ENCODE measurements at regions not wholly inside any gene's neighbourhood (a gene's known extent, or its start where the extent isn't known, plus 50 kb on each side); places are given as distances from the start of the nearest gene placed in this dataset.

GRCh38 chr5:67344870-67345269 lies 148.3 kb upstream of the CD180 start:
- no peak overlapping the region for H3K4me3 ChIP-seq (ENCODE audit: low read depth, low read length)
- no peak overlapping the region for H3K27ac ChIP-seq (ENCODE audit: low read depth, low read length)
- H3K27me3 ChIP-seq (ENCODE audit: control insufficient read depth, insufficient read depth, low read length): no peaks in the 10 kb centered on the region
- DNase-seq (ENCODE audit: low read depth in 4 of 6, low spot score in 6 of 6): no peak
- no CpG with 5 or more reads among the region's 2 CpGs for WGBS (ENCODE audit: insufficient coverage)
- H3K36me3 ChIP-seq (ENCODE audit: control insufficient read depth, insufficient read depth, low read length): no peaks in the 10 kb centered on the region
- H3K9me3 ChIP-seq (ENCODE audit: control insufficient read depth, insufficient read depth, low read length): peaks cover 4% of the 10 kb centered on the region
- H3K4me1 ChIP-seq (ENCODE audit: control insufficient read depth, insufficient read depth, low read length): peaks cover 3% of the 10 kb centered on the region

- H3K4me1 ChIP-seq (ENCODE audit: control insufficient read depth, insufficient read depth, low read length): peaks cover 3% of the 10 kb centered on the region
- DNase-seq (ENCODE audit: low read depth in 4 of 6, low spot score in 6 of 6): no peak
- no peak overlapping the region for H3K27ac ChIP-seq (ENCODE audit: low read depth, low read length)
- no peaks in the 10 kb centered on the region for H3K27me3 ChIP-seq (ENCODE audit: control insufficient read depth, insufficient read depth, low read length)
- H3K36me3 ChIP-seq (ENCODE audit: control insufficient read depth, insufficient read depth, low read length): no peaks in the 10 kb centered on the region
- WGBS (ENCODE audit: insufficient coverage): 88% methylated on average over 5 of the region's 5 CpGs
- no peak overlapping the region for H3K4me3 ChIP-seq (ENCODE audit: low read depth, low read length)
- peaks cover 4% of the 10 kb centered on the region for H3K9me3 ChIP-seq (ENCODE audit: control insufficient read depth, insufficient read depth, low read length)
These were observed 147.2 kb upstream of the CD180 start for GRCh38 chr5:67343835-67344234.

GRCh38 chr5:67341478-67341877 lies 144.9 kb upstream of the CD180 start:
- Histone ChIP-seq H3K9me3 (ENCODE audit: control insufficient read depth, insufficient read depth, low read length) (peaks cover 4% of the 10 kb centered on the region), H3K4me3 (ENCODE audit: low read depth, low read length) (no peak overlapping the region), H3K27ac (ENCODE audit: low read depth, low read length) (no peak overlapping the region), H3K27me3 (ENCODE audit: control insufficient read depth, insufficient read depth, low read length) (no peaks in the 10 kb centered on the region), H3K36me3 (ENCODE audit: control insufficient read depth, insufficient read depth, low read length) (no peaks in the 10 kb centered on the region), H3K4me1 (ENCODE audit: control insufficient read depth, insufficient read depth, low read length) (peaks cover 3% of the 10 kb centered on the region)
- no CpG with 5 or more reads among the region's 2 CpGs for WGBS (ENCODE audit: insufficient coverage)
- DNase-seq (ENCODE audit: low read depth in 4 of 6, low spot score in 6 of 6): no peak

GRCh38 chr5:67339219-67339767 lies 142.7 kb upstream of the CD180 start:
- no peaks in the 10 kb centered on the region for H3K9me3 ChIP-seq (ENCODE audit: control insufficient read depth, insufficient read depth, low read length)
- H3K36me3 ChIP-seq (ENCODE audit: control insufficient read depth, insufficient read depth, low read length): no peaks in the 10 kb centered on the region
- H3K4me3 ChIP-seq (ENCODE audit: low read depth, low read length): no peak overlapping the region
- H3K27ac ChIP-seq (ENCODE audit: low read depth, low read length): no peak overlapping the region
- peaks cover 3% of the 10 kb centered on the region for H3K4me1 ChIP-seq (ENCODE audit: control insufficient read depth, insufficient read depth, low read length)
- DNase-seq (ENCODE audit: low read depth in 4 of 6, low spot score in 6 of 6): no peak
- WGBS (ENCODE audit: insufficient coverage): 95% methylated on average over 1 of the region's 1 CpG
- H3K27me3 ChIP-seq (ENCODE audit: control insufficient read depth, insufficient read depth, low read length): no peaks in the 10 kb centered on the region

- H3K9me3 ChIP-seq (ENCODE audit: control insufficient read depth, insufficient read depth, low read length): no peaks in the 10 kb centered on the region
- H3K27ac ChIP-seq (ENCODE audit: low read depth, low read length): no peak overlapping the region
- H3K27me3 ChIP-seq (ENCODE audit: control insufficient read depth, insufficient read depth, low read length): no peaks in the 10 kb centered on the region
- H3K4me3 ChIP-seq (ENCODE audit: low read depth, low read length): no peak overlapping the region
- DNase-seq (ENCODE audit: low read depth in 4 of 6, low spot score in 6 of 6): no peak
- no peaks in the 10 kb centered on the region for H3K36me3 ChIP-seq (ENCODE audit: control insufficient read depth, insufficient read depth, low read length)
- H3K4me1 ChIP-seq (ENCODE audit: control insufficient read depth, insufficient read depth, low read length): peaks cover 3% of the 10 kb centered on the region
These were observed 141.8 kb upstream of the CD180 start for GRCh38 chr5:67338421-67338820.

GRCh38 chr5:67337751-67338150 lies 141.2 kb upstream of the CD180 start:
- Histone ChIP-seq H3K9me3 (ENCODE audit: control insufficient read depth, insufficient read depth, low read length) (no peaks in the 10 kb centered on the region), H3K4me3 (ENCODE audit: low read depth, low read length) (no peak overlapping the region), H3K27ac (ENCODE audit: low read depth, low read length) (no peak overlapping the region), H3K4me1 (ENCODE audit: control insufficient read depth, insufficient read depth, low read length) (peaks cover 3% of the 10 kb centered on the region), H3K36me3 (ENCODE audit: control insufficient read depth, insufficient read depth, low read length) (no peaks in the 10 kb centered on the region), H3K27me3 (ENCODE audit: control insufficient read depth, insufficient read depth, low read length) (no peaks in the 10 kb centered on the region)
- DNase-seq (ENCODE audit: low read depth in 4 of 6, low spot score in 6 of 6): no peak

- DNase-seq (ENCODE audit: low read depth in 4 of 6, low spot score in 6 of 6): no peak
- Histone ChIP-seq H3K4me3 (ENCODE audit: low read depth, low read length) (no peak overlapping the region), H3K27me3 (ENCODE audit: control insufficient read depth, insufficient read depth, low read length) (no peaks in the 10 kb centered on the region), H3K9me3 (ENCODE audit: control insufficient read depth, insufficient read depth, low read length) (no peaks in the 10 kb centered on the region), H3K4me1 (ENCODE audit: control insufficient read depth, insufficient read depth, low read length) (no peaks in the 10 kb centered on the region), H3K36me3 (ENCODE audit: control insufficient read depth, insufficient read depth, low read length) (no peaks in the 10 kb centered on the region), H3K27ac (ENCODE audit: low read depth, low read length) (no peak overlapping the region)
- WGBS (ENCODE audit: insufficient coverage): no CpG with 5 or more reads among the region's 5 CpGs
These were observed 138.8 kb upstream of the CD180 start for GRCh38 chr5:67335426-67335825.

- H3K9me3 ChIP-seq (ENCODE audit: control insufficient read depth, insufficient read depth, low read length): no peaks in the 10 kb centered on the region
- no peaks in the 10 kb centered on the region for H3K27me3 ChIP-seq (ENCODE audit: control insufficient read depth, insufficient read depth, low read length)
- no peak overlapping the region for H3K4me3 ChIP-seq (ENCODE audit: low read depth, low read length)
- H3K4me1 ChIP-seq (ENCODE audit: control insufficient read depth, insufficient read depth, low read length): no peaks in the 10 kb centered on the region
- WGBS (ENCODE audit: insufficient coverage): 100% methylated on average over 1 of the region's 1 CpG
- no peak for DNase-seq (ENCODE audit: low read depth in 4 of 6, low spot score in 6 of 6)
- no peak overlapping the region for H3K27ac ChIP-seq (ENCODE audit: low read depth, low read length)
- no peaks in the 10 kb centered on the region for H3K36me3 ChIP-seq (ENCODE audit: control insufficient read depth, insufficient read depth, low read length)
These were observed 137.8 kb upstream of the CD180 start for GRCh38 chr5:67334373-67334772.

- H3K4me3 ChIP-seq (ENCODE audit: low read depth, low read length): no peak overlapping the region
- DNase-seq (ENCODE audit: low read depth in 4 of 6, low spot score in 6 of 6): no peak
- H3K9me3 ChIP-seq (ENCODE audit: control insufficient read depth, insufficient read depth, low read length): no peaks in the 10 kb centered on the region
- H3K27ac ChIP-seq (ENCODE audit: low read depth, low read length): no peak overlapping the region
- no peaks in the 10 kb centered on the region for H3K4me1 ChIP-seq (ENCODE audit: control insufficient read depth, insufficient read depth, low read length)
- WGBS (ENCODE audit: insufficient coverage): no CpG with 5 or more reads among the region's 2 CpGs
- no peaks in the 10 kb centered on the region for H3K27me3 ChIP-seq (ENCODE audit: control insufficient read depth, insufficient read depth, low read length)
- H3K36me3 ChIP-seq (ENCODE audit: control insufficient read depth, insufficient read depth, low read length): no peaks in the 10 kb centered on the region
These were observed 136.6 kb upstream of the CD180 start for GRCh38 chr5:67333171-67333570.

GRCh38 chr5:67331296-67331925 lies 134.8 kb upstream of the CD180 start:
- Histone ChIP-seq H3K27me3 (ENCODE audit: control insufficient read depth, insufficient read depth, low read length) (no peaks in the 10 kb centered on the region), H3K4me3 (ENCODE audit: low read depth, low read length) (no peak overlapping the region), H3K36me3 (ENCODE audit: control insufficient read depth, insufficient read depth, low read length) (no peaks in the 10 kb centered on the region), H3K9me3 (ENCODE audit: control insufficient read depth, insufficient read depth, low read length) (no peaks in the 10 kb centered on the region), H3K4me1 (ENCODE audit: control insufficient read depth, insufficient read depth, low read length) (no peaks in the 10 kb centered on the region), H3K27ac (ENCODE audit: low read depth, low read length) (no peak overlapping the region)
- no peak for DNase-seq (ENCODE audit: low read depth in 4 of 6, low spot score in 6 of 6)
- WGBS (ENCODE audit: insufficient coverage): 100% methylated on average over 2 of the region's 4 CpGs

Data from spinal cord (tissue), 9 donors.